ENCODE measurements at regions not wholly inside any gene's neighbourhood (a gene's known extent, or its start where the extent isn't known, plus 50 kb on each side); places are given as distances from the start of the nearest gene placed in this dataset.

DNA sequence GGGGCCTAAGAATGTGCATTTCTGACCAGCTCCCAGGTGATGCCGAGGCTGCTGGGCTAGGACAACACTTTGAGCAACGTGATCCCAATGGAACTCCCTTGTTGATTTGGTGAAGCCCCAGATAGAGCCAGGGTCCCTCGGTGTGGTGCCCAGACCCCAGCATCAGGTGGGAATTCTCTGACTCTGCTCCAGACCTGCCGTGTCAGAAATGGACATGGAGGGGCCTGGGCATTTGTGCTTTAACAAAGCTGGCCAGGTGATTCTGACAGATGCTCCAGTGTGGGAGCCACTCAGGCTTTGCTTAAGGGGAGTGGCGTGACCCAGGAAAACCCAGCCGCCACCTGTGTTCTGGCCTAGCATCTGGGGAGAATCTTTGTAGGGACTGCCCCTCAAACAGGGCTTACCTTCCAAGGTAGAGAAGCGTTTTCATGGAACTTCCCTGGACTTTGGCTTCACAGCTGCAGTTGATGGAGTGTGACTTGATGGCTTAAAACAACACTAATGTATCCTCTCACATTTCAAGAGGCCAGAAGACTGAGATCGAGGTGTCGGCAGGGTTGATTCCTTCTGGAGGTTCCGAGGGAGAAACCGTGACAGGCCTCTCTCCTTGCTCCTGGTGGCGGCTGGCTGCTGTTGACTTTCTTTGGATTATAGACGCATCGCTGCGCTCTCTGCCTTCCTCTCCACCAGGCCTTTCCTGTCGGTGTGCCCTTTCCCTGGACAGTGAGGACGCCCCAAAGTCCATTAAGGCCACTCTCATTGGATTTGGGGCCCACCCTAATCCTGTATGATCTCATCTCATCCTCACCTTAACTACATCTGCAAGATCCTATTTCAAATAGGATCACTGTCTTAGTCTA, 57.0 kb upstream of the HDAC4 start:
- in situ Hi-C loops (cut with HindIII; ENCODE audit: low sequenced_read_pairs), result no loop called here

DNA sequence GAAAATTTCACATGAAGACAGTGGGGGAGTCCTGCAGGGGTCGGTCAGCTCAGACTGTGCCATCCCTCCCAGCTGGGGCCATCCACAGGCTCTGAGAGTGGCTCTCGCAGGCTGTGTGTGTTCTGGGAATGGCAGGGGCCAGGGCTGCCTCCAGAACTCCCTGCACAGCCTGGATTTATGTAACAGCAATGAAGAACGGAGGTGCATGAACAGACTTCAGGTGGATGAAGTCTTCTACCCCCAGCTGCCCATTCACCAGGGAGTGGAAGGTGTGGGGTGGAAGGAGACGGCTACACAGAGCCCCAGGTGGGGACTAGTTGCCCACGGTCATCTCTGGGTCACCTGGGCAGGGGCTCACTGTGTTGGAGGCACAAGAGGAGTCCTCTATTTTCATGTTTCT, 56.1 kb upstream of the HDAC4 start:
- in situ Hi-C loops (cut with HindIII; ENCODE audit: low sequenced_read_pairs), result no loop called here

DNA sequence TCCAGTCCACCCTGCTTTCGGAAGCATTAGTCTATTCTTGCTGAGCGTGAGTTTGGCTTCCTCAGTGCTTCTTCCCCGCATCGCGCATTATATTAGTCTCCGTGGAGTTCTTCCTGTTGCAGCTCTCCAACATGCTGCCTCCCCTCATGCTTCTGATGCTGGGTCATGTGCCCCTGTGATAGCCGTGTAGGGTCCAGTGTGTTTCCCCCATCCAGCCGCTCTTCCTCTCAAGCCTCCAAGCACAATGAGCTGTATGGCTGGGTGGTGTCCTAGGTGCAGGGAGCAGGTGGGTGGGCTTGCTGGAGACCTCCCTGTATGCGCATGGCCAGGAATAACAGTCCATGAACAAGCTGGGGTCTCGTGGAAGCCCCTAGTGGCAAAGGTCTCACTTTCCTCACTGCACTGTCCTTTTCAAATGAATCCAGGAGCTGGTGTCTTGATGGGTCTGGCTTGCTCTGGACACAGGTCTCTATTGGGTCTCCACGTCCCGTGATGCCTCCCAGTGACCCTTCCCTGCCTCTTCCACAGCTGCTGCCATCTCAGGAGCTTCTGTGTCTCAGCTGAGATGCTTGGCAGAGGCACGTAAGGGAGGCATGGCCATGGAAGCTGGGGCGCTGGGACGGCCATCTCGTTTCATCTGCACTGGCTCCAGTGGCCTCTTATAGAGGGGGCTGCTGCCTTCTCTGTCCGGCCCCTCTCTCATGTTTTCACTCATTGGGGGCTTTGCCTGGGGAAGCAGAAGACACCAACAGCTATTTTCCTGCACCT, 54.8 kb upstream of the HDAC4 start:
- in situ Hi-C loops (cut with HindIII; ENCODE audit: low sequenced_read_pairs), result no loop called here

DNA sequence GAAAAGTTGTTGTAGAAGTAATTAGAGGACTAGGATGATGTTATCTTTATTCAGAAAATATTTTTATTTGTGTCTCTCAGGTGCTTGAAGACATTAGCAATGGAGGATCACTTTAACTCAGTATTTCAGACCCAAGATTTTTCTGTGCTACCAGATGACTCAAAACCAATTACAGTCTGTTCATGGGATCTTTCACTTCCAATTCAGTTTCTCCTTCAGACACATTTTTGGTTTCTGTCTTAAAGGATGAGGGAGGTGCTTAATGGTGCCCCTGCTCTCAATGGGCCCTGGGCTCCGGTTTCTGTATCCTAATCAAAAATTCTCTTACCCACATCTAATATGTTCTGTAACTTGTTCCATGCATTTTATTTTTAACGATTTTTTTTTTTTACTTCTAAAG, 53.7 kb upstream of the HDAC4 start:
- in situ Hi-C loops (cut with HindIII; ENCODE audit: low sequenced_read_pairs), result no loop called here
